GM13977 (cell line): ENCODE measurements at regions not wholly inside any gene's neighbourhood (a gene's known extent, or its start where the extent isn't known, plus 50 kb on each side); places are given as distances from the start of the nearest gene placed in this dataset.

Experiments used
- DNase-seq: peaks from one replicate; pipeline ENCODE4 v3.0.0; 2012; ENCODE audit warnings: low spot score
- CTCF ChIP-seq: IDR thresholded peaks from 2 replicates; pipeline ENCODE4 v1.5.1; 2012; ENCODE audit warnings: mild to moderate bottlenecking, control low read depth; ENCODE audit not compliant: insufficient read depth; ENCODE audit errors: extremely low read depth, missing control alignments
- in situ Hi-C: fragments of 300-500 bp; cut with MboI; formaldehyde crosslinking; loops from one replicate; pipeline ENCODE4 v1.12.0; 2022; ENCODE audit warnings: low sequenced_read_pairs, low pct_unique_long_range_greater_than_20kb, mixed read lengths, inconsistent platforms; ENCODE audit not compliant: unreplicated experiment

GRCh38 chrX:28223991-28224390 is 242.7 kb upstream of the DCAF8L1 start:
- in situ Hi-C loops = no loop called here
- no peak for TF ChIP-seq CTCF
- no peak for DNase-seq

GRCh38 chrX:28223469-28223868 is 242.2 kb upstream of the DCAF8L1 start:
- DNase-seq = no peak
- TF ChIP-seq CTCF = no peak
- in situ Hi-C loops = no loop called here

GRCh38 chrX:28205905-28206304 is 224.7 kb upstream of the DCAF8L1 start:
- TF ChIP-seq CTCF = no peak
- DNase-seq = no peak
- in situ Hi-C loops = no loop called here

GRCh38 chrX:28205126-28205525 is 223.9 kb upstream of the DCAF8L1 start:
- DNase-seq = no peak
- in situ Hi-C loops = no loop called here
- no peak for TF ChIP-seq CTCF

- DNase-seq = no peak
- TF ChIP-seq CTCF = no peak
- in situ Hi-C loops = no loop called here
Measured at GRCh38 chrX:28189011-28189410, 207.8 kb upstream of the DCAF8L1 start.

- DNase-seq = no peak
- in situ Hi-C loops = no loop called here
- no peak for TF ChIP-seq CTCF
Measured at GRCh38 chrX:28188526-28188925, 207.3 kb upstream of the DCAF8L1 start.

GRCh38 chrX:28180096-28180495 is 198.8 kb upstream of the DCAF8L1 start:
- TF ChIP-seq CTCF = no peak
- DNase-seq = no peak
- in situ Hi-C loops = no loop called here
